IMR-90 (cell line): ENCODE measurements at regions not wholly inside any gene's neighbourhood (a gene's known extent, or its start where the extent isn't known, plus 50 kb on each side); places are given as distances from the start of the nearest gene placed in this dataset.

Experiments used
- ATAC-seq: fragments of 200-7000 bp; cut with Tn5 transposase; 2 replicates; pipeline ENCODE4 v1.9.1; 2020; ENCODE audit warnings: low read depth, mild to moderate bottlenecking, moderate library complexity
- BruUV-seq: library from RNA; stranded (reverse); fragments of 400-500 nt; replicated peaks from 2 replicates; lab custom pipeline; 2021; lab: Mats Ljungman, UMichigan
- CTCF ChIA-PET: fragments of 300-600 bp; formaldehyde crosslinking; extraction: SDS; loops from one replicate; lab custom pipeline; 2021; ENCODE audit warnings: antibody characterized with exemption; lab: Yijun Ruan, JAX
- POLR2A ChIA-PET: fragments of 300-600 bp; sonication (Branson Sonifier 250); formaldehyde crosslinking; loops from one replicate; lab custom pipeline; 2022; ENCODE audit warnings: antibody characterized with exemption; ENCODE audit not compliant: unreplicated experiment; lab: Charles Lee
- DNase-seq: peaks from one replicate; pipeline ENCODE4 v3.0.0; 2013
- H2AFZ ChIP-seq: replicated peaks from 2 replicates; pipeline ENCODE3; 2013; ENCODE audit warnings: low read length, mild to moderate bottlenecking; ENCODE audit not compliant: poor library complexity
- H2AK5ac ChIP-seq: 2 replicates; pipeline ENCODE4 v1.6.1; 2013; ENCODE audit warnings: low read depth, low read length, inconsistent platforms
- H2AK9ac ChIP-seq: replicated peaks from 2 replicates; pipeline ENCODE3; 2013; ENCODE audit warnings: mild to moderate bottlenecking, low read depth, low read length, moderate library complexity; ENCODE audit not compliant: poor library complexity
- H2BK120ac ChIP-seq: 2 replicates; pipeline ENCODE4 v1.6.1; 2013; ENCODE audit warnings: low read depth, low read length, inconsistent platforms
- H2BK15ac ChIP-seq: 3 replicates; pipeline ENCODE4 v1.6.1; 2013; ENCODE audit warnings: low read depth, low read length, inconsistent platforms
- H2BK20ac ChIP-seq: 2 replicates; pipeline ENCODE4 v1.6.1; 2013; ENCODE audit warnings: low read depth, mild to moderate bottlenecking, inconsistent platforms, low read length, moderate library complexity
- H2BK5ac ChIP-seq: 2 replicates; pipeline ENCODE4 v1.6.1; 2013; ENCODE audit warnings: mild to moderate bottlenecking, low read depth, low read length, inconsistent platforms; ENCODE audit not compliant: poor library complexity, severe bottlenecking
- H3K14ac ChIP-seq: replicated peaks from 2 replicates; pipeline ENCODE4 v1.6.1; 2013; ENCODE audit warnings: low read depth, low read length, inconsistent platforms
- H3K18ac ChIP-seq: 2 replicates; pipeline ENCODE4 v1.6.1; 2013; ENCODE audit warnings: low read depth, low read length, control low read depth
- H3K23ac ChIP-seq: 2 replicates; pipeline ENCODE4 v1.6.1; 2013; ENCODE audit warnings: low read depth, low read length, inconsistent platforms
- H3K27ac ChIP-seq: 2 replicates; pipeline ENCODE4 v1.5.1; 2013; ENCODE audit warnings: mild to moderate bottlenecking, control low read depth, low read length; ENCODE audit not compliant: insufficient read depth
- H3K27me3 ChIP-seq: 2 replicates; pipeline ENCODE4 v1.6.1; 2013; ENCODE audit warnings: low read length; ENCODE audit not compliant: control insufficient read depth, insufficient read depth
- H3K36me3 ChIP-seq: 2 replicates; pipeline ENCODE4 v1.6.1; 2013; ENCODE audit warnings: low read length, mixed read lengths; ENCODE audit not compliant: control insufficient read depth, insufficient read depth
- H3K4ac ChIP-seq: 2 replicates; pipeline ENCODE4 v1.6.1; 2013; ENCODE audit warnings: low read depth, low read length, inconsistent platforms
- H3K4me1 ChIP-seq: 2 replicates; pipeline ENCODE4 v1.6.1; 2013; ENCODE audit warnings: low read length, mixed read lengths; ENCODE audit not compliant: control insufficient read depth, insufficient read depth
- H3K4me2 ChIP-seq: 2 replicates; pipeline ENCODE4 v1.6.1; 2013; ENCODE audit warnings: low read depth, mild to moderate bottlenecking, control low read depth, low read length, moderate library complexity
- H3K4me3 ChIP-seq: 2 replicates; pipeline ENCODE4 v1.5.1; 2013; ENCODE audit warnings: low read depth, mild to moderate bottlenecking, control low read depth, low read length, moderate library complexity; ENCODE audit not compliant: insufficient read depth
- H3K56ac ChIP-seq: 2 replicates; pipeline ENCODE4 v1.6.1; 2013; ENCODE audit warnings: low read length, inconsistent platforms; ENCODE audit not compliant: insufficient read depth; ENCODE audit errors: extremely low read depth
- H3K79me1 ChIP-seq, 2 experiments: 2 replicates each; pipeline ENCODE4 v1.6.1; 2013; ENCODE audit warnings: low read length in 2 of 2, inconsistent platforms in 1 of 2, low read depth in 1 of 2
- H3K9ac ChIP-seq: 2 replicates; pipeline ENCODE4 v1.6.1; 2013; ENCODE audit warnings: low read depth, low read length, control low read depth
- H3K9me1 ChIP-seq: 2 replicates; pipeline ENCODE4 v1.6.1; 2013; ENCODE audit warnings: low read length, inconsistent platforms; ENCODE audit not compliant: insufficient read depth
- H3K9me3 ChIP-seq: 2 replicates; pipeline ENCODE4 v1.6.1; 2013; ENCODE audit warnings: low read length; ENCODE audit not compliant: control insufficient read depth, insufficient read depth
- H4K20me1 ChIP-seq: 2 replicates; pipeline ENCODE4 v1.6.1; 2013; ENCODE audit warnings: low read length, inconsistent platforms; ENCODE audit not compliant: insufficient read depth
- H4K5ac ChIP-seq: 2 replicates; pipeline ENCODE4 v1.6.1; 2013; ENCODE audit warnings: mild to moderate bottlenecking, low read depth, low read length, control low read depth
- H4K8ac ChIP-seq, 2 experiments: 2 replicates each; pipeline ENCODE4 v1.6.1; 2013; ENCODE audit warnings: low read depth in 2 of 2, low read length in 2 of 2, control low read depth in 1 of 2, inconsistent platforms in 1 of 2
- H4K91ac ChIP-seq: 2 replicates; pipeline ENCODE4 v1.6.1; 2013; ENCODE audit warnings: low read depth, low read length, inconsistent platforms; ENCODE audit not compliant: insufficient read depth
- BHLHE40 ChIP-seq: fragments of 150-350 bp; IDR thresholded peaks from 2 replicates; pipeline ENCODE4 v1.6.1; 2016; ENCODE audit warnings: mild to moderate bottlenecking, low read depth, low read length
- CEBPB ChIP-seq: IDR thresholded peaks from 2 replicates; pipeline ENCODE4 v1.6.1; 2012; ENCODE audit warnings: low read depth, low read length, improper control_type of control experiment
- CHD1 ChIP-seq: IDR thresholded peaks from 2 replicates; pipeline ENCODE4 v1.6.1; 2012; ENCODE audit warnings: low read depth, low read length, improper control_type of control experiment
- FOS ChIP-seq: fragments of 150-350 bp; IDR thresholded peaks from 2 replicates; pipeline ENCODE4 v1.6.1; 2016; ENCODE audit warnings: low read depth, low read length
- MAFK ChIP-seq: IDR thresholded peaks from 2 replicates; pipeline ENCODE4 v1.6.1; 2012; ENCODE audit warnings: low read depth, low read length, improper control_type of control experiment
- MAZ ChIP-seq: IDR thresholded peaks from 2 replicates; pipeline ENCODE4 v1.6.1; 2012; ENCODE audit warnings: low read depth, mild to moderate bottlenecking, low read length, improper control_type of control experiment, moderate library complexity, borderline replicate concordance
- MXI1 ChIP-seq: IDR thresholded peaks from 2 replicates; pipeline ENCODE4 v1.6.1; 2012; ENCODE audit warnings: low read depth, mild to moderate bottlenecking, low read length, moderate library complexity, borderline replicate concordance
- NFE2L2 ChIP-seq: fragments of 150-350 bp; IDR thresholded peaks from 2 replicates; pipeline ENCODE4 v1.6.1; 2016; ENCODE audit warnings: low read depth, mild to moderate bottlenecking, low read length
- POLR2A ChIP-seq: IDR thresholded peaks from 2 replicates; pipeline ENCODE4 v1.6.1; 2012; ENCODE audit warnings: mild to moderate bottlenecking, low read depth, low read length
- RCOR1 ChIP-seq: IDR thresholded peaks from 2 replicates; pipeline ENCODE4 v1.6.1; 2012; ENCODE audit warnings: mild to moderate bottlenecking, low read length, improper control_type of control experiment; ENCODE audit not compliant: insufficient replicate concordance
- RFX5 ChIP-seq: IDR thresholded peaks from 2 replicates; pipeline ENCODE4 v1.8.0; 2012; ENCODE audit warnings: low read depth, mild to moderate bottlenecking, low read length, moderate library complexity
- SMC3 ChIP-seq: fragments of 150-350 bp; IDR thresholded peaks from 2 replicates; pipeline ENCODE4 v1.6.1; 2016; ENCODE audit warnings: low read depth, mild to moderate bottlenecking, antibody characterized with exemption, low read length, moderate library complexity
- WGBS, 2 experiments: methylation state at CpG; one replicate each; pipeline versions ENCODE4 v1.1.5 to v1.1.7; 2013; ENCODE audit warnings: missing lambda C conversion rate in 2 of 2; ENCODE audit not compliant: insufficient read length in 1 of 2; ENCODE audit errors: extremely low coverage in 2 of 2; 5-methylcytosine and 5-hydroxymethylcytosine counted together
- dilution Hi-C: fragments of 300-500 bp; cut with HindIII; formaldehyde crosslinking; loops from one replicate; pipeline ENCODE4 v1.14.3; 2018; ENCODE audit warnings: low sequenced_read_pairs; ENCODE audit not compliant: unreplicated experiment
- in situ Hi-C: fragments of 300-500 bp; cut with MboI; formaldehyde crosslinking; loops from 3 replicates; pipeline ENCODE4 v1.14.3; 2019; ENCODE audit warnings: low sequenced_read_pairs, inconsistent platforms, mixed read lengths
- intact Hi-C: fragments of 100-400 bp; cut with micrococcal nuclease; formaldehyde crosslinking; loops from 2 replicates; pipeline ENCODE4 v1.10.0; 2022
- TF ChIP-seq, protein P1 (sequence below): fragments of 150-350 bp; IDR thresholded peaks from 2 replicates; pipeline ENCODE4 v1.6.1; 2017; ENCODE audit warnings: mild to moderate bottlenecking, antibody characterized with exemption, low read length, low read depth
- TF ChIP-seq, protein P2 (sequence below): conservative IDR thresholded peaks from 2 replicates; pipeline ENCODE4 v1.5.1; 2012; ENCODE audit warnings: mild to moderate bottlenecking, low read depth, low read length, improper control_type of control experiment
- TF ChIP-seq, protein P3 (sequence below): fragments of 150-350 bp; IDR thresholded peaks from 2 replicates; pipeline ENCODE4 v1.6.1; 2016; ENCODE audit warnings: low read depth, mild to moderate bottlenecking, low read length, moderate library complexity, borderline replicate concordance

DNA sequence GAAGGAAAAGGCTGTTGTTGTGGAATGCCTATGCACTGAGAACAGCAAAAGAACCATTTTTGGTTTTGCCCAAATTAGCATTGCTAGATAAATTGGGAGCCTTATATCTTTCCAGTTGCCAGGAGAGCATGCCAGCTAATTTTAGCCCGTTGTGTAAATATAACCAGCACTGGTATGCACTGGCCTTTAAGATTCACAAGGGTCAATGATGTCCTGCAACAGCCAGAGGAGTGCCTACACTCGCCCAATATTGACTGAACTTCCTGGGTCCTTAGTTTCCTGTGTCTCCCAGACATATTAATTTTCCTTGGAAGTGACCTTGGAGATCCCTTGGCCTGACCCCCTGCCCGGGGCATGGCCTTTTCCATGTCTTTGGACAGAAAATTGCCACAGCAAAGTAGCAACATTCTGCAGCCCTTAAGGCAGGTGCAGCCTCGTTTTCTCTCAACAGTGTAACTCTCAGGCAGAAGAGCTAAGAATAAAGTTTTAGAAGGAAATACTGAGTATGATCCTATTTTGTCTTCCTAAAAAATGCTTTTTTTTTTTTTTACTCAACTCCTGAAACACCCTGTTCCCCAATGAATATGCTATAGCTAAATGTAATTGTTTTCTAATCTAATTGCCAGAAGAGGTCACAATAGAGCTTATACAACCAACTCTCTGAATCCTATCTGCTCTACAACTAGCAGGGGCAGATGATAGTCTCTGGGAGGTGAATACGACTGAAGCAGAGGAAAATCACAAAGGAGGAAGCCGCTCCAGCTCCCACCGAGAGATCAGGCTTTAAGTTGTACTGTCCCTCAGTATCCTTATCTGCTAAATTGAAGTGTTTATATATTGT lies 131.9 kb upstream of the PCGF5 start:
- intact Hi-C loops, result loop anchor here (5.0 kb wide), 1 partner anchor 176 kb away; no protein-coding TSS in a partner anchor
- Histone ChIP-seq H3K79me1 (no peaks in the 10 kb centered on the region), H2BK15ac (no peak overlapping the region)
- TF ChIP-seq MAFK (no peak), POLR2A (no peak), CHD1 (no peak), SMC3 (peak; percentile 21), CEBPB (no peak), MAZ (no peak), NFE2L2 (no peak), FOS (no peak), BHLHE40 (no peak), MXI1 (no peak), RCOR1 (no peak), RFX5 (no peak)
- TF ChIP-seq, protein P1, sequence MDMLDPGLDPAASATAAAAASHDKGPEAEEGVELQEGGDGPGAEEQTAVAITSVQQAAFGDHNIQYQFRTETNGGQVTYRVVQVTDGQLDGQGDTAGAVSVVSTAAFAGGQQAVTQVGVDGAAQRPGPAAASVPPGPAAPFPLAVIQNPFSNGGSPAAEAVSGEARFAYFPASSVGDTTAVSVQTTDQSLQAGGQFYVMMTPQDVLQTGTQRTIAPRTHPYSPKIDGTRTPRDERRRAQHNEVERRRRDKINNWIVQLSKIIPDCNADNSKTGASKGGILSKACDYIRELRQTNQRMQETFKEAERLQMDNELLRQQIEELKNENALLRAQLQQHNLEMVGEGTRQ, result no peak
- TF ChIP-seq, protein P2, sequence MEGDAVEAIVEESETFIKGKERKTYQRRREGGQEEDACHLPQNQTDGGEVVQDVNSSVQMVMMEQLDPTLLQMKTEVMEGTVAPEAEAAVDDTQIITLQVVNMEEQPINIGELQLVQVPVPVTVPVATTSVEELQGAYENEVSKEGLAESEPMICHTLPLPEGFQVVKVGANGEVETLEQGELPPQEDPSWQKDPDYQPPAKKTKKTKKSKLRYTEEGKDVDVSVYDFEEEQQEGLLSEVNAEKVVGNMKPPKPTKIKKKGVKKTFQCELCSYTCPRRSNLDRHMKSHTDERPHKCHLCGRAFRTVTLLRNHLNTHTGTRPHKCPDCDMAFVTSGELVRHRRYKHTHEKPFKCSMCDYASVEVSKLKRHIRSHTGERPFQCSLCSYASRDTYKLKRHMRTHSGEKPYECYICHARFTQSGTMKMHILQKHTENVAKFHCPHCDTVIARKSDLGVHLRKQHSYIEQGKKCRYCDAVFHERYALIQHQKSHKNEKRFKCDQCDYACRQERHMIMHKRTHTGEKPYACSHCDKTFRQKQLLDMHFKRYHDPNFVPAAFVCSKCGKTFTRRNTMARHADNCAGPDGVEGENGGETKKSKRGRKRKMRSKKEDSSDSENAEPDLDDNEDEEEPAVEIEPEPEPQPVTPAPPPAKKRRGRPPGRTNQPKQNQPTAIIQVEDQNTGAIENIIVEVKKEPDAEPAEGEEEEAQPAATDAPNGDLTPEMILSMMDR, result peak; percentile 29
- TF ChIP-seq, protein P3, sequence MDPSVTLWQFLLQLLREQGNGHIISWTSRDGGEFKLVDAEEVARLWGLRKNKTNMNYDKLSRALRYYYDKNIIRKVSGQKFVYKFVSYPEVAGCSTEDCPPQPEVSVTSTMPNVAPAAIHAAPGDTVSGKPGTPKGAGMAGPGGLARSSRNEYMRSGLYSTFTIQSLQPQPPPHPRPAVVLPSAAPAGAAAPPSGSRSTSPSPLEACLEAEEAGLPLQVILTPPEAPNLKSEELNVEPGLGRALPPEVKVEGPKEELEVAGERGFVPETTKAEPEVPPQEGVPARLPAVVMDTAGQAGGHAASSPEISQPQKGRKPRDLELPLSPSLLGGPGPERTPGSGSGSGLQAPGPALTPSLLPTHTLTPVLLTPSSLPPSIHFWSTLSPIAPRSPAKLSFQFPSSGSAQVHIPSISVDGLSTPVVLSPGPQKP, result no peak

More for the DNA sequence above, 131.9 kb upstream of the PCGF5 start:
- no peak overlapping the region for H3K18ac ChIP-seq
- H3K4me2 ChIP-seq, result no peak overlapping the region
- no peak overlapping the region for H3K56ac ChIP-seq
- no peak overlapping the region for H4K8ac ChIP-seq
- H3K27me3 ChIP-seq, result no peaks in the 10 kb centered on the region; the same call in 1 of the 2 replicates
- H3K4ac ChIP-seq, result no peak overlapping the region
- ChIA-PET POLR2A (no interaction called here), CTCF (interaction anchor here (0.6 to 1.8 kb wide), 4 partner anchors 40 to 209 kb away, joined by 3 to 8 read pairs (median 5); no protein-coding TSS in a partner anchor)
- no peak overlapping the region for H4K91ac ChIP-seq
- H2AFZ ChIP-seq, result no peak overlapping the region
- 55% methylated on average over 2 of the region's 7 CpGs; no CpG with 5 or more reads in 1 of the 2 experiments for WGBS, 2 experiments
- H3K14ac ChIP-seq, result no peak overlapping the region
- peak; percentile 15 for DNase-seq
- no peaks in the 10 kb centered on the region for H3K36me3 ChIP-seq
- H4K5ac ChIP-seq, result no peak overlapping the region
- BruUV-seq, result no TSS peak
- no peak overlapping the region for H3K4me3 ChIP-seq
- dilution Hi-C loops (no loop called here), in situ Hi-C loops (no loop called here)
- H3K9ac ChIP-seq, result no peak overlapping the region
- no peak overlapping the region for H3K23ac ChIP-seq
- H3K9me1 ChIP-seq, result no peaks in the 10 kb centered on the region
- ATAC-seq, result peak; percentile 63
- no peak overlapping the region for H2AK9ac ChIP-seq
- H2BK120ac ChIP-seq, result no peak overlapping the region
- no peaks in the 10 kb centered on the region for H4K20me1 ChIP-seq
- 0 out of 2 replicates have a peak, but pooled peaks cover 3% of the 10 kb centered on the region for H3K4me1 ChIP-seq
- no peak overlapping the region for H2BK5ac ChIP-seq
- peaks cover 3% of the 10 kb centered on the region for H3K9me3 ChIP-seq
- no peak overlapping the region for H2BK20ac ChIP-seq
- H2AK5ac ChIP-seq, result no peak overlapping the region
- H3K27ac ChIP-seq, result no peak overlapping the region
